Activated CD4-positive, alpha-beta T cell treated with anti-CD3 and anti-CD28 coated beads for 24 hours (primary cell): ENCODE measurements at regions not wholly inside any gene's neighbourhood (a gene's known extent, or its start where the extent isn't known, plus 50 kb on each side); places are given as distances from the start of the nearest gene placed in this dataset.
"Not testable (repeated sequence)": the region's sequence is repeated elsewhere in the genome, so short reads cannot be mapped to it uniquely, and the experiment has no call there.

Source experiments
- DNase-seq, 2 donors: peaks; one replicate each; pipeline ENCODE4 v3.0.0-alpha.2; 2020; ENCODE audit warnings: low read depth in 2 of 2

DNA sequence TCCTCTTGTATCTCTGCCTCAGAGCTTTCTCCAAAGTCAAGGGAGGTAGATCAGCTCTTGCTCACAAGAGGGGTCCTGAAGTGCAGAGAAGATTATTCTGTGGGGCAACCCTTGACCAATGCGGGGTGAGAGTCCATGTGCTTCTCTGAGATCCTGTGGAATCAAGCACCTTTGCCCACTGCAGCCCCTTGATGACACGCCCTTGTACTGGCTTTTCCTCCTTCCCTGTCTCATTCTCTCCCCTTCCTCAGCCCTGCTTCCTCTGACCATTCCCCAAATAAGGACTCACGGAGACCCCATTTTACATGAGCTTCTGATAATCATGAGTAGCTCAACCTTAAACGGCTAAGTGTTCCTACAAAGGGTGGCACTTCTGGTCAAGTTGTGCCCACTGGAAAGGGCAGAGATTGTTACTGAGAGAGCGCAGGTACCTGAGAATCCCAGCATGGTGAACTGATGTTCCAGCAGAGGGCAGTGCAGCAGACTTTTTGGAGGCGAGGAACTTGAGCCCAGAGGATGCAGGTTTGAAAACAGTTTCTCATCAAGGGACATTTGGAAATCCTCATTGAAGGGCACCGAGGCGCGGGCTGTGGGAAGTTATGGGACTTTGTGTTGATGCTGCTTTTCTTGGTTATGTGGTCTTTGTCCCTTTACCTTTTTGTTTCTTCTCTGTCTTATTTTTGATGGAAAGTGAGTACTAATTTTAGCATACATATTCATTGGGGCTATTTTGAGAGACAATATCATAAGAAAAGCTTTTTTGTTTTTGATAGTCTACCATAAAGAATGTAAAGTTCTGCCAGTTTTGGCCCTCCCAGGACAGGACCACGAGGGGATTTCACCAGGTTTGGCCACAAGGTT is 201.3 kb downstream of the RBM46 start:
- DNase-seq: peak; percentile 10 to 22

- no peak for DNase-seq
Observed at GRCh38 chr4:154983714-154984113, 202.6 kb downstream of the RBM46 start.

GRCh38 chr4:154984148-154984547 is 203.1 kb downstream of the RBM46 start:
- DNase-seq: no peak

GRCh38 chr4:154984616-154985015 is 203.5 kb downstream of the RBM46 start:
- DNase-seq: no peak

DNA sequence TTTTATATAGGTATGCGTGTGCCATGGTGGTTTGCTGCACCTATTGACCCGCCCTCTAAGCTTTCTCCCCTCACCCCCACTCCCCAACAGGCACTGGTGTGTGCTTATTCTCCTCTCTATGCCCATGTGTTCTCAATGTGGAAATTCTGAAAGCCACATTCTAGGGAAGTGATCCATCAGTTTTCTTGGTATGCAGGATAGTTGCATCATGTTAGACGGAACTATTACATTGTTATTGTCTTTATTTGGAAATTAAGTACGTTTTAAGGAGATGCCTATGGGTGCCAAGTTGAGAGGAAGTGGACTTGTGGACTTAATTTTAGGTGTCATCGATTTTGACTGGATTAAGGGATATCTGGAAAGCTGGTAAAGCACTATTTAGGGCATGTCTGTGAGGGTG is 204.6 kb downstream of the RBM46 start:
- DNase-seq: no peak

DNA sequence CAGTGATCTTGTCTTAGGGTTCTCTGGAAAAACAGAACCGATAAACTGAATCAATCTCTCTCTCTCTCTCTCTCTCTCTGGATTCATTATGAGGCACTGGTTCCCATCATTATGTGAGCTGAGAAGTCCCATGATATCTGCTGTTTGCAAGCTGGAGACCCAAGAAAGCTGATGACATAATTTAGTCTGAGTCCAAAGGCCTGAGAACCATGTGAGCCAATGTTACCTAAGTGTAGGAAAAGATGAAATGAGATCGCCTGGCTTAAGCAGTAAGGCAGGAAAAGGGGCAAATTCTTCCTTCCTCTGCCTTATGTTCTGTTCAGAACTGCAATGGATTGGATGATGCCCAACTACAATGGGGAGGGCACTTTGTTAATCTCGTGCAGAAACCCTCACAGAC is 207.4 kb downstream of the RBM46 start:
- DNase-seq: no peak

DNA sequence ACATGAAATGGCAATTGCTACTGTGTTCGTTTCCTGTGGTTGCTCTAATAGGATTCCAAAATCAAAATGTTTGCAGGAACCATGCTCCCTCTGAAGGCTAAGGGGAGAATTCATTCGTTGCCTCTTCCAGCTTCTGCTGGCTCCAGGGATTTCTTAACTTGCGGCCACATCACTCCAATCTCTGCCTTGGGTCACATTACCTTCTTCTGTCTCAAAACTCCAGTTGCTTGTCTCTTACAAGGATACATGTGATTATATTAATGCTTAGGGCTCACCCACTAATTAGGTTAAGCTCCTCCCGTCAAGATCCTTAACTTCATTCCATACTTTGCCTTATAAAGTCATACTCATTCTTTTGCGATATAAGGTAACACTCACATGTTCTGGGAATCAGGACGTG is 208.4 kb downstream of the RBM46 start:
- no peak for DNase-seq

GRCh38 chr4:154997866-154998265 is 210.6 kb upstream of the NPY2R start:
- not testable (repeated sequence) for DNase-seq

DNA sequence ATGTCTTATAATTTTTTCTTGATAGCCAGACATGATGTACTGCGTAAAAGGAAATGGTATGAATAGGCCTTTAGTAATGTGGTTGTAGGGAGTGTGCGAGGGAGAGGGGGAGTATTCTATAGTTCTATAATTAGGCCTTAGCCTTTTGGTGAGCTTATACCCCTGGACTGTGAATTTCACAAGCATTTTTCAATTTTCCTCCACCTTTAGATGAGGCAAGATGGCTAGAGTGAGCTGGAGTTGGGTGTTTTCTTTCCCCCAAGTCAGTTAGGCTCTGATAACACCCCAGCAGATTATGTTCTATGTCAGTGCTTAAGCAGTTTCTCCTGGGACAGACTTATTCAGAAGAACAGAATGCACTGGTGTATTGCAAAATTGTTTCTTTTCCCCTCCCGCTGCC is 210.2 kb upstream of the NPY2R start:
- DNase-seq: no peak

- DNase-seq: no peak
Observed at GRCh38 chr4:154998773-154999172, 209.7 kb upstream of the NPY2R start.

- no peak for DNase-seq
Observed at GRCh38 chr4:154999950-155000578, 208.4 kb upstream of the NPY2R start.

GRCh38 chr4:155001251-155001650 is 207.2 kb upstream of the NPY2R start:
- no peak for DNase-seq

DNA sequence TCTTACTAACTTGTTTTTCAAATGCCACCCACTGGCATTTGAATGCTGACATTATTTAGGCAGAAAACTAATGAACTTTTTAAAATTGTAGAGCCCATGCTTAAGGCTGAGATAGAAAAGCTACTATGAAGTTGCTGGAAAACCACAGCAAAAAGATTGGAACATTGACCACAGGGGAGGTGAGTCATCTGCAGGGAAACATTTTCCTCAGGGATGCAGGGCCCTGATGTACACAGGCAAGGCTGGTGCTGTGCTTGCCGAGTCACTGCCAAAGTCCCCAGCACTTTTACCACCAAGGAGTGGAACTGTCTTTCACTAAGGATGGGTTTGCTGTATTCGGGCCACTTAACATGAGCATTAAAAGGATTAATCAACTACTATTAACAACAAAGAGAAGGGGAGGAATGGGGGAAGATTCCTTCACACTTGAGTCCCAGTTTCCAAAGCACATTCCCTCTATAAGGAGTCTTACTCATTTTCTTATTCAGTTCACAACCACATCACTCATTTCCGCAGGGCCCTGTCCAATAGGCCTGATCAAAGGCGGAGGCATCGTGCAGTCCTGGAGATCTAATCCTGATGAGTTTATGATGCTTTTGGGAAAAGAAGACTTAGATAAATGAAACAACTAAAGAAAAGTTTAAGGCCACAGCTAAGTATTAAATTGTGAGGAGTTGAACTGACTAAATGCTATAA is 202.9 kb upstream of the NPY2R start:
- DNase-seq: no peak

DNA sequence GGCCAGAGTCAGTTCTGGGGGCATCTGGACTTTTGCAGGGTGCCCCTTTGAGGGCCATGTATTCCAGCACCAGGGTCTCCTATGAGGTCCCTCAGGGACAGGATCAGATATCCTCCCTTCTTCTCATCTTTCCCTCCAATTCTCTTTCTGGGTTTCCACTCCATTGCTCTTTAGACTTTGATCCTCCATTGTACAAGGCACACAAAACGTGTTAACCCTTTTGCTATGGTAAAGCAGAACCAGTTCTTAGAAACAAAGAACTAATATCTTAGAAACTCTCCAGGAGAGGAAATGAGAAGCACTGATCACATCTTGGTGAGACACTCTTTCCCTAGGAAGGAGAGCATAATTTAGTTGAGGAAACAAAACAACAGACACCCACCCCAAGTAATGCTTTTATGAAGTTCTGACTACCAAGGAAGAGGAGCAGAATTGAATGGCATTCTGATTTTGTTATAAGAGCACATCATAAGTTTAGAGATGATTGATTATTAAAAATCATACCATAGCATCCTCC is 200.7 kb upstream of the NPY2R start:
- DNase-seq: no peak

DNA sequence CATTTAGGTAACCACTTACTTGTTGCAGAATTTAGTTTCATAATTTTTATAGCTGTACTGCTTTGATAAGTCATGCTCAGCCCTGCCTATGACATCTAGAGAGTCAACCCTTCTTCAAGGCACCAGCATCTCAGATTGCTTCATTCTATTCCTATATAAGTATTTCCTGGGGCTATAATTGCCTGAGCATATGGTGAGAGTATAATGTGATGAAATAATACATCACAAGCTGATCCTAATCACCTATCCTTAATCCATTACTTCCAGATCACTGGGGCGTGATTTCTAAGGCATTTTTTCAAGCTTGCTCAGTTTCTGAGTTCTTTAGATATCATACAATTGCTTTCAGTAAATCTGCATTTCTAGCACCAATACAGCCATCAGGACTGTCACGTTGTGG is 200.0 kb upstream of the NPY2R start:
- DNase-seq: no peak

DNA sequence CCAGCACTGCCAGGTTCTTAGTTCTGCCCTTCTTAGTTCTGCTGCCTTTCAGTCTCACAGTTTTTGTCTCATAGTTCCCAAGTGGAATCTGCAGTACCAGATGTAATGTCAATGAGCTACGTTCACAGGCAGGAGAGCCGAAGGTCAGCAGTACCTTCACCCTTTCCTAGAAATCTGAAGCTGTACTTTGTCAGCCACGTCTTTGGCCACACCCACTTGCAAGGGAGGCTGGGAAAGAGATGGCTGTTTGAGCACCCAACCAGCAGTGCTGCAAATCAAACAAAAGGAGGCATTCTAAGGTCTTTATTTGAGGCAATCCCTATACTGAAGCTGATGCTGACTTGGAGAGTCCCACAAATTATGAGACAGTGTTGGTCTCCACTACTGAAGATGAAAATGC is 199.1 kb upstream of the NPY2R start:
- no peak for DNase-seq

- no peak for DNase-seq
Observed at GRCh38 chr4:155010376-155010775, 198.1 kb upstream of the NPY2R start.

- no peak for DNase-seq
Observed at GRCh38 chr4:155011163-155011780, 197.2 kb upstream of the NPY2R start.

DNA sequence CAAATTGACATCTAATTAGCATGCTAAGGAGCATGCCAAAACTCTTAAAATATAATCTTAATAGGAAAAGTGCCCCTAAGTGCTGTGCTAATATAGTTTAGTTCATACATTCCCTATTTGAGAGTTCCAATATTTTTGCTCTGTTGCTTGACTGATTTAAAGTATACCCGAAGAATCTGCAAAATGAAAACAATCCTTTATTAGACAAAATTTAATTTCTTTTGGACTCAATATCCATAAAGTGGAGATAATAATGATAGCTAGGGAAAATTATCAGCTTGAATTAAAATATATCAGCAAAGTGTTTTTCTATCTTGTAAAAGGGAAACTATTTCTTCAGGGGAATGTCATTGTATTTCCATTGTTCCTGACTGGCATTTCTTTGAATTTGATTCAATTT is 196.0 kb upstream of the NPY2R start:
- DNase-seq: no peak

GRCh38 chr4:155017426-155017825 is 191.0 kb upstream of the NPY2R start:
- no peak for DNase-seq

DNA sequence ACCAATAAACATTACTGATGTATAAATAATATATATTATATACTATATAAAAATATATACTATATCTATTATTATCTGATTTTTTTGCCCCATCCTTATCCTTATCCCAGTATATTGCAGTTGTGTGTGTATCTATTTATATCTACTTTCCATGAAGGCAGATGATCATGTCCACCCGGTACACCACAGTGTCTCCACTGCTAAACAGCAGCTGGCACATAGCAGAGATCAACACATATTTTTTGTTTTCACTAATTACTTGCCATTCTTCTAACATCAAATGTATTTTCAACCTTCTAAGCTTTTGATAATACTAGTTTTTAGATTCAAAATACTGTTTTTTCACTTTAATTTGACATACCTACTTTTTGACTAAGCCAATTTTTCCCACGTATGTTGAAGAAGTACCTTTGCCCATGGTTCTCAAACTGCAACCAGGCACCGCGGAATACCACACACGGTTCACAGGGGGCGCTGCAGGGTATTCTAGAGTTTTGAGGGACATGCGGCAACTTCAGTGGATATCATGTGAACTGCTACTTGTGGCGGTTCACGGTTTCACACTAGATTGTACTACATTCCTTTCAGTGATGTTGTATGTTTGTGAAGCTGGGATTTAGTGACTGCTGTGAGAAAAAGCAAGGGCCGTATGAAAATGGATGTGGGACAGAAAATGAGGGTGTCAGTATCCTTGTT is 182.5 kb upstream of the NPY2R start:
- no peak for DNase-seq

GRCh38 chr4:155026715-155027114 is 181.7 kb upstream of the NPY2R start:
- DNase-seq: no peak
